ENCODE measurements at regions not wholly inside any gene's neighbourhood (a gene's known extent, or its start where the extent isn't known, plus 50 kb on each side); places are given as distances from the start of the nearest gene placed in this dataset.

DNA sequence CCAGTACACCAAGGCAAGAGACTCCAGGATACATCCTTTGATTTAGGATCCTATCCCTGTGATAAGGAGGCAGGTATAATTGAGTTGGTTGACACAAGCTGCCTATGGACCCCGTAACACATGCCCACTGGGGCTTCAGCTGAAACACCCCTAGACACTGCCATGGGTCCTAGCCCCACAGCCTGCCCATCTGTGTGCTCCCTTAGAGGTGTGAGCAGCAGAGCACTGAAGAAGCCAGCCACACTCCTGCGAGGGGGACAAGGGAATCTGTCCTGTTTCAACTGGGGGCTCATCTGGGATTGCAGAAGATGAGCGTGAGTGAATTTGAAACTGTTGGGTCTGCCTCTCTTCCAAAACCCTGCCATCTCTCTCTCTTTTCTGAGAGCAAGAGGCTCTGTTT, 385.9 kb upstream of the SLITRK6 start:
- Histone ChIP-seq H3K56ac (ENCODE audit: insufficient read length, low read depth, low read length) (no peak overlapping the region), H3K18ac (ENCODE audit: insufficient read length, low read depth, low read length) (no peak overlapping the region), H3K79me1 (ENCODE audit: insufficient read depth, low read depth, low read length, poor library complexity, severe bottlenecking) (no peaks in the 10 kb centered on the region), H2BK5ac (ENCODE audit: insufficient read length, low read length) (no peak overlapping the region), H3K9ac (ENCODE audit: extremely low read depth, insufficient read length, low read length) (no peak overlapping the region), H2AK5ac (ENCODE audit: insufficient read length, low read length) (no peak overlapping the region), H3K4me1 (ENCODE audit: insufficient read depth, low read length) (no peaks in the 10 kb centered on the region; the same call in 1 of the 2 replicates), H3K27me3 (ENCODE audit: insufficient read depth, low read length) (no peaks in the 10 kb centered on the region), H3K4me2 (ENCODE audit: insufficient read depth, insufficient read length, low read length) (no peak overlapping the region), H4K20me1 (ENCODE audit: control insufficient read depth, insufficient read depth, insufficient read length) (no peaks in the 10 kb centered on the region), H2AFZ (ENCODE audit: low read length) (no peak overlapping the region), H3K14ac (ENCODE audit: insufficient read depth, low read length) (no peak overlapping the region; the same call in 1 of the 2 replicates), H2BK20ac (ENCODE audit: low read depth, low read length, poor library complexity, severe bottlenecking) (no peak overlapping the region), H3K23ac (ENCODE audit: insufficient read length, low read depth, low read length) (no peak overlapping the region), H2BK120ac (ENCODE audit: low read depth, low read length, poor library complexity, severe bottlenecking) (no peak overlapping the region), H3K79me2 (ENCODE audit: insufficient read depth, low read length) (no peaks in the 10 kb centered on the region), H4K91ac (ENCODE audit: insufficient read length, low read depth, low read length) (no peak overlapping the region), H3K27ac (ENCODE audit: insufficient read length, low read depth, low read length) (no peak overlapping the region), H3K23me2 (ENCODE audit: insufficient read length, low read depth, low read length, poor library complexity, severe bottlenecking) (no peaks in the 10 kb centered on the region), H4K8ac (replicated peaks; ENCODE audit: insufficient read length, low read depth, low read length) (no peak overlapping the region), H3K4ac (ENCODE audit: low read depth, low read length) (no peak overlapping the region), H4K5ac (ENCODE audit: insufficient read length, low read depth, low read length) (no peak overlapping the region), H3T11ph (ENCODE audit: low read length) (no peak overlapping the region), H2BK12ac (ENCODE audit: insufficient read length, low read depth, low read length) (no peak overlapping the region), H3K9me3 (ENCODE audit: control insufficient read depth, low read depth, low read length) (no peaks in the 10 kb centered on the region), H2BK15ac (ENCODE audit: low read depth, low read length) (no peak overlapping the region)
- Mint-ChIP-seq H3K4me3 (no peak overlapping the region), H3K36me3 (ENCODE audit: insufficient read depth in 1 of 3, low read depth in 3 of 3) (peaks cover 0 to 8% (median 0%) of the 10 kb centered on the region in 3 experiments; a peak in 3 of 7 replicates), H3K27ac (no peak overlapping the region), H3K9me3 (no peaks in the 10 kb centered on the region; a peak in 1 of 5 replicates), H3K4me1 (peaks cover 14 to 15% of the 10 kb centered on the region in 2 experiments), H3K27me3 (ENCODE audit: low read depth) (no peaks in the 10 kb centered on the region; the same call in 1 of the 2 replicates)
- TF ChIP-seq, protein P1, sequence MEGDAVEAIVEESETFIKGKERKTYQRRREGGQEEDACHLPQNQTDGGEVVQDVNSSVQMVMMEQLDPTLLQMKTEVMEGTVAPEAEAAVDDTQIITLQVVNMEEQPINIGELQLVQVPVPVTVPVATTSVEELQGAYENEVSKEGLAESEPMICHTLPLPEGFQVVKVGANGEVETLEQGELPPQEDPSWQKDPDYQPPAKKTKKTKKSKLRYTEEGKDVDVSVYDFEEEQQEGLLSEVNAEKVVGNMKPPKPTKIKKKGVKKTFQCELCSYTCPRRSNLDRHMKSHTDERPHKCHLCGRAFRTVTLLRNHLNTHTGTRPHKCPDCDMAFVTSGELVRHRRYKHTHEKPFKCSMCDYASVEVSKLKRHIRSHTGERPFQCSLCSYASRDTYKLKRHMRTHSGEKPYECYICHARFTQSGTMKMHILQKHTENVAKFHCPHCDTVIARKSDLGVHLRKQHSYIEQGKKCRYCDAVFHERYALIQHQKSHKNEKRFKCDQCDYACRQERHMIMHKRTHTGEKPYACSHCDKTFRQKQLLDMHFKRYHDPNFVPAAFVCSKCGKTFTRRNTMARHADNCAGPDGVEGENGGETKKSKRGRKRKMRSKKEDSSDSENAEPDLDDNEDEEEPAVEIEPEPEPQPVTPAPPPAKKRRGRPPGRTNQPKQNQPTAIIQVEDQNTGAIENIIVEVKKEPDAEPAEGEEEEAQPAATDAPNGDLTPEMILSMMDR (conservative IDR thresholded peaks at IDR 0.05), result no peak
- no CpG with 5 or more reads among the region's 3 CpGs for WGBS (ENCODE audit: extremely low coverage, insufficient read length, low lambda C conversion rate)
- no peak for DNase-seq

Measured in H9 (cell line).